HG02798 (cell line): ENCODE measurements at regions not wholly inside any gene's neighbourhood (a gene's known extent, or its start where the extent isn't known, plus 50 kb on each side); places are given as distances from the start of the nearest gene placed in this dataset.
"Not testable (repeated sequence)": the region's sequence is repeated elsewhere in the genome, so short reads cannot be mapped to it uniquely, and the experiment has no call there.

Experiments
- ATAC-seq: cut with Tn5 transposase; IDR thresholded peaks from one replicate; pipeline ENCODE4 v1.9.1; 2021; ENCODE audit warnings: mild to moderate bottlenecking; ENCODE audit not compliant: unreplicated experiment, poor library complexity

DNA sequence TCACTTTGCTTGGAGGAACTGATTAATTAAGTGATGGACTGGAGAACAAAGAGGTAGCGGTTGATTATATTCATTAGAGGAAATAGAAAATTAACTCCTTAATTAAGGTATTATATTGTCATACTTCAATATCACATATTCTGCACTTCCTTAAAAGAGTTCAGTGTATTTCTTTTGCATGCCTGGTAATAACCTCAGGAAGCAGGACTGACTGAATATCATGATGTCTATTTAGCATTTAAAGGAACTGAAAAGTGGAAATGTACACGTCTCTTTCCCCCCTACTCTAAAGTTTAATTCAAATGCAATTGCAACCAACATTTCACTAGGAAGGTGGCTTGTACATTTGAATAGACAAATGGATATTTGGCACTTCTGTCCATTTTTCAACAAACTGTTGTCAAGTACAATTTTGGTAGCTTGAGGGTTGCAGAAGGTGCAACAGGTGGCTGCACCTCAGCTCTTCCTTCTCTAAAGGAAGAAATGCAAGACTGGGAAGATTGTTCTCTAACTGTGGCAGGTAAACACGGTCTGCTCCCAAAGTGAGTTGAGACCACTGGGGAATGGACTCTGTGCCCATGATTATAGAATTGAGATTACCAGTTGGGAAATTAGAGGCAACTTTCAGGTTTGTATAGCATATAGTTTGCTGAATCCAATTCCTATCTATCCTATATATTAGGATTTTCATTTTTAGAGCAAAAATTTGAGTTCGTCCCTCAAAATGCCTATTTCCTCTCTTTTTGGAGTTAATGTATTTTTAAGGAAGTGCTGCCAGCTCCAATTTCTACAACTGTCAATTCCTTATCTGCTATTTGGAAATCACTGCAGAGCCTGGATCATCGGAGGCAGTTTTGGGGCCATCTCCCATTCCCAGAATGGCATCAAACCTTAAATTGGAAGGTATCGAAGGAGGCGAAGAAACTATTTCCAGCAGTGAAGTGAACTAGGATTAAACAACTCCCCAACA is 98.9 kb upstream of the TAF11L2 start:
- ATAC-seq: no peak

DNA sequence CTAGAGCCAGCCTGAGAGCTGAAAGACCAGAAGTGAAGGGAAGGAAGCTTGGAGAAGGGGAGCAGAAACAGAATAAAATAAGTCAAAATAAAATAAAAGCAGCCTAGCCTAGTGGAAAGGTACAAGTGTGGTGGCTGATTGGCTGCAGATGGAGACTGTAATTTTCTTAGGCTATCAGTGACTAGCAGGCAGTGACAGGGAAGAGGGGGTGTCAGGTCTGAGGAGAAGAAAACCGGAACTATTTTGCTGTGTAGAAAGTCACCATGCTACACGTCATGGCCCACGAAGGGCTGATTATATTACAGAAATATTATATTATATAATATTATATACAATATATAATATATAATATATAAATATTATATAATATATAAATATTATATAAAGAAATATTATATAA is 98.1 kb upstream of the TAF11L2 start:
- no peak for ATAC-seq

DNA sequence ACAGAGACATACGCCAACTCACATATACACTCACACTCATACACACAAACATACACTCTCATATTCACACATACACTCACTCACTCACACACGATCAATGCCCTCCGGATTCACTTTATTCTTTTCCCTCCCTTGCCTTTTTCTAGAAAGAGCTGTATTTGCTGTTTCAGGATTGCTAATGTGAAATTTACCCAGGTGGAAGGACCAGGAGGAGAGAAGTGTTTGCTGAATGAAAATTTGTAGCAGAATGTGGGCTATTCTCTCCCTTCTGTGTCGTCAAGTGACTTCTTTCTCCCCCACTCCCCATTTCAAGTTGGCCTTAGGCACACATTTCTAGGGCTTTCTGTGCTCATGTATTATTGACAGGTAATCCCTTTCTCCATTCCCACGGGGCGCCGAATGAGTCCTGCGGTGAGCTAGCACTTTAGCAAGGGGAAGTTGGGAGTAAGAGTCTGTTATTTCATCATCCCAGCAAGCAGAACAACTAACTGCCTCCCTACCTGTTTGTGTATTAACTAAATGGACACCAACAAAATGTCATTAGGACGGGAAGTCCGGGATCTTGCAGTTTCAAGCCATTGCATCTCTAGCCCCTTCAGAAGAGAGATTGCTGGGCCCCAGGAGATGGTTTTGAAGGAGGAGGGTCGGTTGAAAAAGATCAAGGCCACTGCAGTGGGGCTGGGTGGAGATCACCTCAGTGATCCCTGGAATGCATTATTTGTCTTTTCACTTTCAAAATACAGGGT is 97.1 kb upstream of the TAF11L2 start:
- ATAC-seq: no peak

DNA sequence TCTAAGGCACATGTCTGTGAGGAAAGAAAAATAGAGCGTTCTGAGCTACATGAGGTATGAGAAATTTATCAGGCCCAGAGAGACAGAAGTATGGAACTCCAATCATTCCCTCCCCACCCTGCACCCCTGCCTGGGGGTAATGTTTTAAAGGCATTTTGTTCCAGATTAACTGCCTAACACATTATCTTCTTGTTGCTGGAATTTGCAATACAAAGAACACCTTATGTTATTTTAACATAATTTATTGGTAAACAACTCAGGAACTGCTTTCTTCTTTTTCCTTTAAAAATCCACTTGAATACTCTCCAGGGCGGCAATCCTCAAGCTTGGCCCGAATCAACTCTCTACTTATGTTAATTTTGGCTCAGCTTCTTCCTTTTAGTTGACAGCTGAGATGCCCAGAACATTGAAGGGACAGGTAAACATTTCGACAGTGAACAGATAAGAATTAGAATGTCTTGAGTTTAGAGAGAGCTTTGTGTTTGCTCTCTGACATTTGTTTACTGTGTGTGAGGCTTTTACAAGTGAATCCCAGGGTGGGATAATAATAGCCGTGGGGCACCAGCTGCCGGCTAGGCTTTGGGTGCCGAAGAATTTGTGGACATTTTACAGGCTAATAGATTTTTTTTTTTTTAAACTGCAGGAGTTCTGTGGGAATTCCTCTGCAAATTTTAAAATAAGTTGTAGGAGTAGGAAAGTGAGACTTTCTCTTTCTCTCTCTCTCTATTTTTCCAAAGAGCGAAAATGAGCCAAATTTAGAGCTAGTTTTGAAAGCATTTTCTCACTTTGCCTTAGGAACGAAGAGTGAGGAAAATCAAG is 96.4 kb upstream of the TAF11L2 start:
- ATAC-seq: no peak

DNA sequence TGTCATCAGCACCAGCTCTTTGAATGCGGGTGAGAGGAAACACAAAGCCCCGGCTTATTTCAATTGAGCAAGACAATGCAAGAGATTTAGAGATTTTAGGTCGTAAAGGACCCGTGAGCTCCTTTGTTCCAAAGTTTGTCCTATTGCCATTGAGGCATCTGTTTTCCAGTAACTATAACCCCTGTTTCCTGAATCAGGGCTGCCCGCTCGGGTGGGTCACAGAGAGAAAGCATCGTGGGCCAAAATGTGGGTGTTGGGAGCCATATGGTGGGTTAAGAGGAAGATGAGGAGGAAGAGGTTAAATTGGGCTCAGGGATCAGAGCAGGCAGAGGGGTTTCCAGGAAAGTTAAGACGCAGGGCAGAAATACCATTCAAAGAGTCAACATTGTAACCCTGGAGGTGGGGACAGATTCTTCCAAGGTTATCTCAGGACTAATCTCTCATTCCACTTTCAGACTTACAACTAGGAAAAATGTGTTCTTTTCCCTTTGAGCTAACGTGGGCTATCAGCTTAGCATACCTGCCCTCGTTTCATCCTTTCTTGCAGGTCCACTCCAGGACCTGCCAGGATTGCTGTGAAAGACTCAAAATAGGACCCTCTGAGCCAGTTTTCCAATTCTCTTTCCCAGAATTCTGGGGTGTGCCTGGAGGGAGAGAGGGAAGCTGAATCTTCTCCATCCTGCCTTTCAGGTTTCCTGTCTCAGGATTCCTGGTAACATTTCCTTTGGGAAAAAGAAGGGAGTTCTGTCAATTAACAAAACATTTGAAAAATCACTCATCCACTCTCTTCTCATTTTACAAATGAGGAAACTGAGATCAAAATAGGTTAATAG is 95.5 kb upstream of the TAF11L2 start:
- no peak for ATAC-seq

DNA sequence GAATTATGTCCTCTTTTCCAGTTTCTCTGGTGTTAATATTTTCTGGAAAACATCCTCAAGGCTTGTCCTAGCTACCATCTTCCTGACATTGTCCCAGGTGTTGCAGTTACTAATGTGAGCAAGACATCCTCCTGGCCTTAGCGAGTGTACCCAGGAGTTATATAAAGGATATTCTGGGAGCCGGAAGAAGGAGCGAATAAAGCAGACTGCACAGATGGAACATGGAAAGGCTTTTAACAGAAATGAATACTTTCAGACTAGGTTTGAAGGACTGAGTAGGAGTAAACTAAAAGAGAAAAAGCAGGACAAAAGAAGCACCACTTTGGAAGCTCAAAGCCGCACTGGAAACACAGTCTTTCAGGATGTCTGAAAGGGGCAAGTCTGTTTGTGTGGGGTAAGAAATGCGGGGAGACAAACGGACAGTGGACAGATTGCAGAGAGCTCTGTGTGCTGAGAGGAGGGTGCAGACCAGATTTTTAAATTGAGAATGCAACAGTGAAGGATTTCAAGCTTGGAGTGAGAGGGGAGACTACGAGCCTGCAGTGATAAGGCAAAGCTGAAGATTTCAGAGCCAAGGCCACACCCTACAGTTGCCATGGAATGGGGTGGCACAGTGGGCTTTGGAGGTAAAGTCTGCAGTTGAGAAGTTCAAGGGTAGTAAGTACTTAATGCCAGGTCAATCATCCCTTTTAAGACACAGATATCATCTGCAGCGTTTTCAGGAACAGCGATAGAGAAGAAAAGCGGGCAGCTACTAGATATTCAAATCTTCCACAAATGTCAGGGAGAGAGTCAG is 94.1 kb upstream of the TAF11L2 start:
- ATAC-seq: no peak

DNA sequence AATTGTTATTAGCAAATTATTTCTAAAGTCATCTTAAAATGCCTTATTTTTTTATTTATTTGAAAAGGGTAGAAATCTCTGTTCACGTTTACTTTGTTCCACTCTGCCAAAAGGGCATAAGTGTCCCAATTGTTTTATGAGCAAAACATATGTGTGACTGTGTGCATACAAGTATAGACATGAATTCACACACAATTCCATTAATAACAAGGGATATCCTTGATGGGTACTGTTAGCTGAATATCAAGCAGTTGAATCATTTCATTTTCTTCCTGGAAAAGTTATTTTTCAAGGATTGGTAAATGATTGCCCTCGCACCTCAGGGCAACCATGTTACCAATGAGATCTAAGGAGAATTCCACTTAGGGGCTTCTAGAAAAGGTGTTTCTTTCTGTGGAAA is 92.1 kb upstream of the TAF11L2 start:
- no peak for ATAC-seq

DNA sequence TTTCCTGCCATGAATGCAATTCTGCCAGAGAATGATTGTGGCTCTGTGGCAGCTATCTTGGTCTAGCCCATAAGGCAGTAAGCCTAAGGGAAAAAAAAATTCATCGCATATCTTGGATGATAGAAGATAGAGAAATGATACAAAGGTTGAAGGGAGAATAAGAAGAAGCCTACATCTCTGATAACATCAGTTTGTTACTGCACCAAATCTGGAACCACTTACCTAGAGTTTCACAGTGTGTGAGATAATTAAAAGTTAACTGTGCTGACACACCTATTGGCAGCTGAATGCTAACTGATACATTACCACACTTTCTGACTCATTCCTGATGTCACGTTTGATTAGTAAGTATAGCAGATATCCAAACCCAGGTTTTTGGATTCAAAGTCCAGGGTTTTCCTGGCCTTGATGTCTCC is 91.6 kb upstream of the TAF11L2 start:
- ATAC-seq: no peak

DNA sequence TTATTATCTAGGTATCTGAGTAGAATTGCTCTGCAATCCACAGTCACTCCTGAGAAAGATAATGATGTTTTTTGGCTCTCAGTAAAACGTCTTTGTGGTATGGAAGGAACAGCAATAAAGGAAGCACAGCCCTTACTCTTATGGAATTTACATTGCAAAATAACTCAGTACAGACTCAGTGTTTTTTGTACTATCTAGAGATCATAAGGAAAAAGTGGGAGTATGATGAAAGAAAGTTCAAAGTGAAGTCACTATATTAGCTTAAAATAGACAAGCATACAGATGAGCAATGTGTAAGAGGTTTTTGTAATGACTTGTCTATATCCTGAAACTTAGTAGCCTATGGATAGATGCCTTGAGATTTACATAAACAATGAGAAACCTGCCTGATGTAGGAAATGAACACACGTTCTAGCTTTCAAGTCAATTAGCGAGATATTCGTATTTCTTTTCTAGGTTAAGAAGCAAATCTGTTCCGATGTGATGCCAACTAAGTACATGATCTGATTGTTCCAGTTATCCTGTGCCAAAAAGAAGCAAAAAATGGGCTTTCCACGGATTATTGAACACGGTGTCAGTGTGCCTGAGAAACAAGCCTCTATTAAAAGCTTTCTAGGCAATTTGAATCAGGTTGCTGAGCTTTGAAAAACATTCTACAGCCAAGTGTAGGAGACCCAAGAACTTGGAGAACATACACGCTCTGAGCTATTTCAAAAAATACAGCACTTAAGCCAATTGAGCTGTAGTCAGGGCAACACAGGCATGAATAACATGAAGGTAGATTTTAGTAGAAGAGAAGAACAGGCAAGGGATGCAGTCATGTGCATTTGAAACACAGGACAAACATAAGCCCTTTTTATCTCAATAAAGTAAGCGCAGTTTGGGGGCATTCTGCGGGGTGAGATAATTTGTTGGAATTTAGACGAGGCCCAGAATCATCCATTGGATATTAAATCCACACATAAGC is 86.3 kb upstream of the TAF11L2 start:
- ATAC-seq: no peak

DNA sequence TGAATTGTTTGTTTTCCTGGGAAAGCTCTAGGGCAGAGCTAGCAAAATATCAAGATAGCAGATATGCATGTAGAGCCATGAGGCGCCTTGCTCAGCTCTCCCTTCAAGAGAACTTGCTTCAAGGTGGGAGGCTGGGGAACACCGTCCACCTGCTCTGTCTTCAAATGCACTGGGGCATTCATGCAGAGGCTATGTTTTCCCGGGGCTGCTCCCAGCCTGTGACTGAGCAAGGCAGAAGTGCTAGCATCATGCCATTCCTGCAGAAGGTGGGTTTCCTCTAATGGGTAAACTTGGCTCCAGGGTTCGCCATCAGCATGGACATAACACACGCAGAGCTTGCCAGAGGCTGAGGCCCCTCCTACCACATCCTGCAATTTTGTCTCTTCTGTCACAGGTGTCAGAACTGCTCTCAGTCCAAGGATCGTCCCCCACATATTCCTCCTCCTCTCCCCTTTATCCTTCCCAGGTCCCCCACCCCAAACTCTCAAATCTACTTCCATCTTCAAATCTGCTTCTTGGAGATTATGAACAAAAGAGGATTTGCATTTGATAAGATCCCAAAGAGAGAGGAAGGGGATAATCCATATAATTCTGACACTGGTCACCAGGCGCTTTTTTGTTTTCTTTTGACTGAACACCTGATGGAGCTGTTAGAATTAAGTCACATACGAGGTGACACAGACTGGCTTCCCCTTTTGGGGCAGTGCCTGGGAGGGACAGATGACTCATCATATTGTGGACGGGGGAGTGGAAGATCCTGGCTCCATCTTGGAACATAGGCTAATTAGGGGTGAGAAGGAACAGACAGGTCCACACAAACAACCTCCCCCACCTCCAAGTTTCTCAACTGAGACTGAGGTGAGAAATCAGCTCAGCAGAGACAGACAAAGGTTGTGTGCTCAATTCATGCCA is 85.0 kb upstream of the TAF11L2 start:
- peak; percentile 61 for ATAC-seq

DNA sequence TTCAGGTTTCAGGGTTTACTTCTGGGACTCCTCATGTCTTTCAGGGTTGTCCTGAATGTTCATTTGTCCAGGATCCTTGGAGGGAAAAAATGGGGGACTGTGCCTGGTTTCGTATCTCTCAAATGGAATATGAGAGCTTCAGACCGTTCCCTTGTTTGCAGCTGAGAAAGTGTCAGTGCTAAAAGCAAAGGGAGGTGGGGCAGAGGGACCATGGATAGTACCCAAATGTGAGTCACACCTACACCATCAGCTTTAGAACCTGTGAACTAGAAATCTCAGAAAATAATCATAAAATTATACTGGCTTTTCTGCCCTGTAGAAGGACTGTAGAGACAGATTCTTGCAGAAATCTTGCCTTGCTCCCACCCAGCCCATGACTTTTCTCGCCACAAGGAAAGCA is 84.3 kb upstream of the TAF11L2 start:
- ATAC-seq: no peak

DNA sequence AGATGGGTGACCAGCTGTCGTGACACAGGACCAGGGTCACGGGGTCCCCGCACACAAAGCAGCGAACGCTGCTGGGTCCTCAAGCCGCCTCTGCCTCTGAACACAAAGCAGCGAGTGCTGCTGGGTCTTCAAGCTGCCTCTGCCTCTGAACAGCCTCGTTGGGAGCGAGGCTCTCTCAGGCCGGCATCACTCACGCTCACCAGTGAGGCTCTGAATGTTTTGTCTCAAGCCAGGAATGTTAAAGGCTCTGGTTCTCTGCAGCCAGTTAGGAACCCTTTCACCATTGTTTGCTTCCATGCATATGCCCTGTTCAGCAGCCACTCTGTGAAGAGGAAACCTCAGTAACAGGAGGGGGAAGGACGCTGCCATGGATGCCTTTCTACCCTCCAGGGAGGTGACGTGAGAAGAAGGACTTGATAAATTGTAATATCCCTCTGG is 82.7 kb upstream of the TAF11L2 start:
- ATAC-seq: no peak

DNA sequence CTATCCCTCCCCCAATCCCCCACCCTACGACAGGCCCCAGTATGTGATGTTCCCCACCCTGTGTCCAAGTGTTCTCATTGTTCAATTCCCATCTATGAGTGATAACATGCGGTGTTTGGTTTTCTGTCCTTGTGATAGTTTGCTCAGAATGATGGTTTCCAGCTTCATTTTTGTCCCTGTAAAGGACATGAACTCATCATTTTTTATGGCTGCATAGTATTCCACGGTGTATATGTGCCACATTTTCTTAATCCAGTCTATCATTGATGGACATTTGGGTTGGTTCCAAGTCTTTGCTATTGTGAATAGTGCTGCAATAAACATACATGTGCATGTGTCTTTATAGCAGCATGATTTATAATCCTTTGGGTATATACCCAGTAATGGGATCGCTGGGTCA is 81.7 kb upstream of the TAF11L2 start:
- ATAC-seq: not testable (repeated sequence)

DNA sequence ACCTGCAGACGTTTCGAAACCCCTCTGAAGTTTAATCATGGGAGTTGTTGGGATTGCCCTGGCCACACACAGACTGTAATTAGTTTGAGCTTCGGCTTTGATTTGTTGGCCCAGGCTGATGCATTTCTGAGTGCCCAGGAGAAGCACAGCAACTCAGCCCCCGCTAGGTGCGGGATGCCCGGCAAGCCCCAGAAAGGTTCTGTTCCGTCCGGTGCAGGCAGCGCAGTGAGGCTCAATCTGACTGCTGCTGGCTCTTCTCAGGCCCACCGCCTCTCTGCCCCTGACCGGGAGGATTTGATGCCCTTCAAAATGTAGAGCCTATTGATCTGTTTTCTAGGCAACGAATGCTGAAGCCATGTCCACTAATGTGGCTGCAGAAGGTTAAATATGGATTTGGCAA is 73.4 kb upstream of the TAF11L2 start:
- no peak for ATAC-seq

DNA sequence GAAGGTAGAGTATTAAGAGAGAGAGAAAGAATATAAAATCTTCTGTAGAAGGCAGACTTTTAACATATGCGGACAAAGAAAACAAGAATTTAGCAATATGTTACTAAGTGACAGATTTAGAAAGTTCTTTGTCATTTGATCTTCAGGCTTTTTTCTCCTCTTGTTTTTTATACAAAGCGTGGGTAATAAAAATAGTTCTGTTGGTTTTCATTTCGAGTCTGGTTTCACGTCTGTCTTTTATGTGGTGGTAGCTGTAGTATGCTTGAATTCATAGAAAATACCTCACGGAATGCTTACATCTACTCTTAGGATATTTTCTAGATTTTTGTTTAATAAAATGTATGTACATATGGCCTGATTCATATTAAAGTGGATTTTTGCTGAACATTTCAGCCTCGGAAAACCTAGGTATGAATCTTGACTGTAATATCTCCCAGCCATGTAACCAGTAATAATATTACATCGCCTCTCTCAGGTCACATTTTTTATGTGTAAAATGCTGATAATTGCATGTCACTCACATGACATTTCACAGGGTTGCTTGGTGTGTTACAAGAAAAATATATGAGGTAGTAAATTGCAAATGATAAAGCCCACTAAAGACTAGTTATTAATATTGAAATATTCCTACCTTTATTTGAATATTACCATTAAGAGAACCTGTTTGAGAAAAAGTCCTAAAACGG is 72.5 kb upstream of the TAF11L2 start:
- ATAC-seq: no peak

DNA sequence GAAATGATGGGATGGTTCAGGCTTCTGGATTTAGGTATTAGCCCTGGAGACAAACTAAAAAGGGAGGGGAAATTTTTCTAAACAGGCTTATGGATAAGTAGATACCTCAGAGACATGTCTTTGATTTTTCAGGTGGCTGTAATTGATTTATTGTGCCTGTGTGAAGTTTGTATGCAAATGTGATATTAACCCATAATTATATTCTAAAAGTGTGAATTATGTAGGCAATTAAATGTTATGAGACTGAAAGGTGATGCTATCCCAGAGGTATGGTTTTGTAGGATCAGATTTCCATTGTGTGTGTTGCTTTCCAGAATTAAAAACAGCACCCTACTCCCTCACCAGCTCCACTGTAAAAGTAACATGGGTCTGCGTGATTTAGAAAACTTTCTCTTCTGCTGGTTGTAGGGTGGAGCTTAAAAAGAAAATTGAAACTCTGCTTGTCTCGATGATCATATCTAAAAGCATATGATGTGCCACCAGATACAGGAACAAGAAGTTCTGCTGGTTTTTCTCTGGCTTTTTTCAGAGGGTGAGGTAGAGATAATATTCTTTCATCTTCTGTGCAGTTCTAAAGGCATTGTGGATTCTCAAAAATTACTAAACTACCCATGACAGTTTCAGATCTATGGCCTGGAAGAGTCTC is 71.8 kb upstream of the TAF11L2 start:
- peak; percentile 85 for ATAC-seq
